IMR-90 (cell line): ENCODE measurements at regions not wholly inside any gene's neighbourhood (a gene's known extent, or its start where the extent isn't known, plus 50 kb on each side); places are given as distances from the start of the nearest gene placed in this dataset.

Experiments used
- ATAC-seq: fragments of 200-7000 bp; cut with Tn5 transposase; 2 replicates; pipeline ENCODE4 v1.9.1; 2020; ENCODE audit warnings: low read depth, mild to moderate bottlenecking, moderate library complexity
- BruUV-seq: library from RNA; stranded (reverse); fragments of 400-500 nt; replicated peaks from 2 replicates; lab custom pipeline; 2021; lab: Mats Ljungman, UMichigan
- CTCF ChIA-PET: fragments of 300-600 bp; formaldehyde crosslinking; extraction: SDS; loops from one replicate; lab custom pipeline; 2021; ENCODE audit warnings: antibody characterized with exemption; lab: Yijun Ruan, JAX
- POLR2A ChIA-PET: fragments of 300-600 bp; sonication (Branson Sonifier 250); formaldehyde crosslinking; loops from one replicate; lab custom pipeline; 2022; ENCODE audit warnings: antibody characterized with exemption; ENCODE audit not compliant: unreplicated experiment; lab: Charles Lee
- DNase-seq: peaks from one replicate; pipeline ENCODE4 v3.0.0; 2013
- H2AFZ ChIP-seq: replicated peaks from 2 replicates; pipeline ENCODE3; 2013; ENCODE audit warnings: low read length, mild to moderate bottlenecking; ENCODE audit not compliant: poor library complexity
- H2AK5ac ChIP-seq: 2 replicates; pipeline ENCODE4 v1.6.1; 2013; ENCODE audit warnings: low read depth, low read length, inconsistent platforms
- H2AK9ac ChIP-seq: replicated peaks from 2 replicates; pipeline ENCODE3; 2013; ENCODE audit warnings: mild to moderate bottlenecking, low read depth, low read length, moderate library complexity; ENCODE audit not compliant: poor library complexity
- H2BK120ac ChIP-seq: 2 replicates; pipeline ENCODE4 v1.6.1; 2013; ENCODE audit warnings: low read depth, low read length, inconsistent platforms
- H2BK15ac ChIP-seq: 3 replicates; pipeline ENCODE4 v1.6.1; 2013; ENCODE audit warnings: low read depth, low read length, inconsistent platforms
- H2BK20ac ChIP-seq: 2 replicates; pipeline ENCODE4 v1.6.1; 2013; ENCODE audit warnings: low read depth, mild to moderate bottlenecking, inconsistent platforms, low read length, moderate library complexity
- H2BK5ac ChIP-seq: 2 replicates; pipeline ENCODE4 v1.6.1; 2013; ENCODE audit warnings: mild to moderate bottlenecking, low read depth, low read length, inconsistent platforms; ENCODE audit not compliant: poor library complexity, severe bottlenecking
- H3K14ac ChIP-seq: replicated peaks from 2 replicates; pipeline ENCODE4 v1.6.1; 2013; ENCODE audit warnings: low read depth, low read length, inconsistent platforms
- H3K18ac ChIP-seq: 2 replicates; pipeline ENCODE4 v1.6.1; 2013; ENCODE audit warnings: low read depth, low read length, control low read depth
- H3K23ac ChIP-seq: 2 replicates; pipeline ENCODE4 v1.6.1; 2013; ENCODE audit warnings: low read depth, low read length, inconsistent platforms
- H3K27ac ChIP-seq: 2 replicates; pipeline ENCODE4 v1.5.1; 2013; ENCODE audit warnings: mild to moderate bottlenecking, control low read depth, low read length; ENCODE audit not compliant: insufficient read depth
- H3K27me3 ChIP-seq: 2 replicates; pipeline ENCODE4 v1.6.1; 2013; ENCODE audit warnings: low read length; ENCODE audit not compliant: control insufficient read depth, insufficient read depth
- H3K36me3 ChIP-seq: 2 replicates; pipeline ENCODE4 v1.6.1; 2013; ENCODE audit warnings: low read length, mixed read lengths; ENCODE audit not compliant: control insufficient read depth, insufficient read depth
- H3K4ac ChIP-seq: 2 replicates; pipeline ENCODE4 v1.6.1; 2013; ENCODE audit warnings: low read depth, low read length, inconsistent platforms
- H3K4me1 ChIP-seq: 2 replicates; pipeline ENCODE4 v1.6.1; 2013; ENCODE audit warnings: low read length, mixed read lengths; ENCODE audit not compliant: control insufficient read depth, insufficient read depth
- H3K4me2 ChIP-seq: 2 replicates; pipeline ENCODE4 v1.6.1; 2013; ENCODE audit warnings: low read depth, mild to moderate bottlenecking, control low read depth, low read length, moderate library complexity
- H3K4me3 ChIP-seq: 2 replicates; pipeline ENCODE4 v1.5.1; 2013; ENCODE audit warnings: low read depth, mild to moderate bottlenecking, control low read depth, low read length, moderate library complexity; ENCODE audit not compliant: insufficient read depth
- H3K56ac ChIP-seq: 2 replicates; pipeline ENCODE4 v1.6.1; 2013; ENCODE audit warnings: low read length, inconsistent platforms; ENCODE audit not compliant: insufficient read depth; ENCODE audit errors: extremely low read depth
- H3K79me1 ChIP-seq, 2 experiments: 2 replicates each; pipeline ENCODE4 v1.6.1; 2013; ENCODE audit warnings: low read length in 2 of 2, inconsistent platforms in 1 of 2, low read depth in 1 of 2
- H3K9ac ChIP-seq: 2 replicates; pipeline ENCODE4 v1.6.1; 2013; ENCODE audit warnings: low read depth, low read length, control low read depth
- H3K9me1 ChIP-seq: 2 replicates; pipeline ENCODE4 v1.6.1; 2013; ENCODE audit warnings: low read length, inconsistent platforms; ENCODE audit not compliant: insufficient read depth
- H3K9me3 ChIP-seq: 2 replicates; pipeline ENCODE4 v1.6.1; 2013; ENCODE audit warnings: low read length; ENCODE audit not compliant: control insufficient read depth, insufficient read depth
- H4K20me1 ChIP-seq: 2 replicates; pipeline ENCODE4 v1.6.1; 2013; ENCODE audit warnings: low read length, inconsistent platforms; ENCODE audit not compliant: insufficient read depth
- H4K5ac ChIP-seq: 2 replicates; pipeline ENCODE4 v1.6.1; 2013; ENCODE audit warnings: mild to moderate bottlenecking, low read depth, low read length, control low read depth
- H4K8ac ChIP-seq, 2 experiments: 2 replicates each; pipeline ENCODE4 v1.6.1; 2013; ENCODE audit warnings: low read depth in 2 of 2, low read length in 2 of 2, control low read depth in 1 of 2, inconsistent platforms in 1 of 2
- H4K91ac ChIP-seq: 2 replicates; pipeline ENCODE4 v1.6.1; 2013; ENCODE audit warnings: low read depth, low read length, inconsistent platforms; ENCODE audit not compliant: insufficient read depth
- CEBPB ChIP-seq: IDR thresholded peaks from 2 replicates; pipeline ENCODE4 v1.6.1; 2012; ENCODE audit warnings: low read depth, low read length, improper control_type of control experiment
- CHD1 ChIP-seq: IDR thresholded peaks from 2 replicates; pipeline ENCODE4 v1.6.1; 2012; ENCODE audit warnings: low read depth, low read length, improper control_type of control experiment
- MAFK ChIP-seq: IDR thresholded peaks from 2 replicates; pipeline ENCODE4 v1.6.1; 2012; ENCODE audit warnings: low read depth, low read length, improper control_type of control experiment
- MAZ ChIP-seq: IDR thresholded peaks from 2 replicates; pipeline ENCODE4 v1.6.1; 2012; ENCODE audit warnings: low read depth, mild to moderate bottlenecking, low read length, improper control_type of control experiment, moderate library complexity, borderline replicate concordance
- MXI1 ChIP-seq: IDR thresholded peaks from 2 replicates; pipeline ENCODE4 v1.6.1; 2012; ENCODE audit warnings: low read depth, mild to moderate bottlenecking, low read length, moderate library complexity, borderline replicate concordance
- NFE2L2 ChIP-seq: fragments of 150-350 bp; IDR thresholded peaks from 2 replicates; pipeline ENCODE4 v1.6.1; 2016; ENCODE audit warnings: low read depth, mild to moderate bottlenecking, low read length
- RAD21 ChIP-seq: IDR thresholded peaks from 2 replicates; pipeline ENCODE4 v1.6.1; 2012; ENCODE audit warnings: low read length, improper control_type of control experiment
- RCOR1 ChIP-seq: IDR thresholded peaks from 2 replicates; pipeline ENCODE4 v1.6.1; 2012; ENCODE audit warnings: mild to moderate bottlenecking, low read length, improper control_type of control experiment; ENCODE audit not compliant: insufficient replicate concordance
- RFX5 ChIP-seq: IDR thresholded peaks from 2 replicates; pipeline ENCODE4 v1.8.0; 2012; ENCODE audit warnings: low read depth, mild to moderate bottlenecking, low read length, moderate library complexity
- WGBS, 2 experiments: methylation state at CpG; one replicate each; pipeline versions ENCODE4 v1.1.5 to v1.1.7; 2013; ENCODE audit warnings: missing lambda C conversion rate in 2 of 2; ENCODE audit not compliant: insufficient read length in 1 of 2; ENCODE audit errors: extremely low coverage in 2 of 2; 5-methylcytosine and 5-hydroxymethylcytosine counted together
- dilution Hi-C: fragments of 300-500 bp; cut with HindIII; formaldehyde crosslinking; loops from one replicate; pipeline ENCODE4 v1.14.3; 2018; ENCODE audit warnings: low sequenced_read_pairs; ENCODE audit not compliant: unreplicated experiment
- in situ Hi-C: fragments of 300-500 bp; cut with MboI; formaldehyde crosslinking; loops from 3 replicates; pipeline ENCODE4 v1.14.3; 2019; ENCODE audit warnings: low sequenced_read_pairs, inconsistent platforms, mixed read lengths
- intact Hi-C: fragments of 100-400 bp; cut with micrococcal nuclease; formaldehyde crosslinking; loops from 2 replicates; pipeline ENCODE4 v1.10.0; 2022
- TF ChIP-seq, protein P1 (sequence below): fragments of 150-350 bp; IDR thresholded peaks from 2 replicates; pipeline ENCODE4 v1.6.1; 2016; ENCODE audit warnings: low read depth, mild to moderate bottlenecking, low read length, moderate library complexity, borderline replicate concordance

- in situ Hi-C loops (loop anchor here (25.0 kb wide), 1 partner anchor 578 kb away; no protein-coding TSS in a partner anchor), dilution Hi-C loops (no loop called here), intact Hi-C loops (no loop called here)
- Histone ChIP-seq H2AK5ac (no peak overlapping the region), H3K18ac (no peak overlapping the region), H3K56ac (no peak overlapping the region), H3K27me3 (peaks cover 31% of the 10 kb centered on the region), H3K9ac (no peak overlapping the region), H2AK9ac (no peak overlapping the region), H2AFZ (no peak overlapping the region), H3K23ac (no peak overlapping the region), H3K9me3 (no peaks in the 10 kb centered on the region), H3K4ac (no peak overlapping the region), H4K8ac (no peak overlapping the region), H4K91ac (no peak overlapping the region), H2BK20ac (no peak overlapping the region), H2BK5ac (no peak overlapping the region), H3K79me1 (no peaks in the 10 kb centered on the region), H2BK15ac (no peak overlapping the region), H4K5ac (no peak overlapping the region), H3K4me1 (no peaks in the 10 kb centered on the region), H2BK120ac (no peak overlapping the region), H4K20me1 (no peaks in the 10 kb centered on the region), H3K14ac (no peak overlapping the region), H3K9me1 (no peaks in the 10 kb centered on the region), H3K4me2 (no peak overlapping the region), H3K27ac (no peak overlapping the region), H3K4me3 (no peak overlapping the region), H3K36me3 (no peaks in the 10 kb centered on the region)
- no CpG with 5 or more reads among the region's 7 CpGs for WGBS, 2 experiments
- CTCF ChIA-PET = interaction anchor here (0.5 to 1.7 kb wide), 2 partner anchors 113 to 281 kb away, joined by 3 to 6 read pairs; no protein-coding TSS in a partner anchor
- TF ChIP-seq MAFK (no peak), RFX5 (no peak), RAD21 (no peak), CEBPB (no peak), MXI1 (no peak), MAZ (no peak), RCOR1 (no peak), CHD1 (no peak), NFE2L2 (no peak)
- TF ChIP-seq, protein P1, sequence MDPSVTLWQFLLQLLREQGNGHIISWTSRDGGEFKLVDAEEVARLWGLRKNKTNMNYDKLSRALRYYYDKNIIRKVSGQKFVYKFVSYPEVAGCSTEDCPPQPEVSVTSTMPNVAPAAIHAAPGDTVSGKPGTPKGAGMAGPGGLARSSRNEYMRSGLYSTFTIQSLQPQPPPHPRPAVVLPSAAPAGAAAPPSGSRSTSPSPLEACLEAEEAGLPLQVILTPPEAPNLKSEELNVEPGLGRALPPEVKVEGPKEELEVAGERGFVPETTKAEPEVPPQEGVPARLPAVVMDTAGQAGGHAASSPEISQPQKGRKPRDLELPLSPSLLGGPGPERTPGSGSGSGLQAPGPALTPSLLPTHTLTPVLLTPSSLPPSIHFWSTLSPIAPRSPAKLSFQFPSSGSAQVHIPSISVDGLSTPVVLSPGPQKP = no peak
- DNase-seq (no peak), ATAC-seq (no peak)
- BruUV-seq = no TSS peak
- POLR2A ChIA-PET = interaction anchor here (0.6 kb wide), 1 partner anchor 215 kb away, joined by 3 read pairs; no protein-coding TSS in a partner anchor
These were observed 67.6 kb upstream of the NFE2L3 start for GRCh38 chr7:26084418-26084817.
